Fibroblast of skin of right quadriceps (primary cell): ENCODE measurements at regions not wholly inside any gene's neighbourhood (a gene's known extent, or its start where the extent isn't known, plus 50 kb on each side); places are given as distances from the start of the nearest gene placed in this dataset.
A peak's percentile ranks its signal among the peaks of the same experiment; 100 is the strongest.

Experiments used
- DNase-seq: peaks from one replicate; pipeline ENCODE4 v3.0.0-alpha.2; 2013

DNA sequence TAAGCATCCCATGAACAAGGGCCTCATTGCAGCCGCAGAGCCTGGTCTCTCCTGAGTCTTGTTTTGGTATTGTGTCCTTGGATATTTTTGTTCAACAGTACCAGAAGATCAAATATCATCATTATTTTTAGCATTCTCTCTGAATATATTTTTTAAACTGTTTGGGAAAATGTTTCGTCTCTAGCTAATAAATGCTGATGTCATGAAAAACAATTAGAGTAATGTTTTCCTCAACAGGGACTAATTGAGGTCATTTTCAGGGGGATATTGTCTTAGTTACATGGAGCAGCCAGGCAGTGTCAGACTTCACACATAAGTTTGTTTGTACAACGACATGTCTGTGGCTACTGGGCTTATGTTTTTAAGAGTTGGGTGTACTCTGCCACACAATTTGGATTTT lies 805.3 kb upstream of the SOX9 start:
- DNase-seq, result no peak

DNA sequence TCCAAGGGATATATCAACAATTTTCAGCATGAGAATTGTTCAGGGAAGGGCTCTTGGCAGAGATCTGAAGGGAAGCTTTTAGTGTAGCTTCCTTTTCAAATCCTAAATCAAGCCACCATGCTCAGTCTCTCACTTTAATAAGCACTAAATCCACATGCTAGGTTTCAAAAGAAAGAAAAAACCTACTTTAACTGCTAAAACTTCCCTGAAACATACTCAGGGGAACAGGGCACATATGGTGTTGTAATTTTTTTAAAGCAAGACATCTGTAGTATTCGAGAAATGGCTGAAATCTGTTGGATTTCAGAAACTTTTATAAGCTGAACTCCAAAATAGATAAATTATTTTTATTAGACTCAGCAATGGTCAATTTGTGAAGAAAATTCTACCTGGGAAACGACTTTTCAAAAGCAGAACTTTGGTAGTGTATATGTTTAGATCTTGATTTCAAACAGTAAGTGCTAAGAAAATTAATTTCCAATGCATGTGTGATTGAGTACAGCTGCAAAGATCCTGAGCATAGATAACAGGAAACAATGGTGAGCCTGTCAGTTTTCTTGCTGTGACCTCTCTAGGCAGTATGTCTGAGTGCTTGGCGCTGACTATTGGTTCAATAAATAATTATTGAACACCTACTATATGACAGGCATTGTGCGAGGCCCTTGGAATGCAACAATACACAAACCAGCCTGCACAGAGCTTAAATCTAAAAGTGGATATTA lies 804.5 kb upstream of the SOX9 start:
- no peak for DNase-seq

DNA sequence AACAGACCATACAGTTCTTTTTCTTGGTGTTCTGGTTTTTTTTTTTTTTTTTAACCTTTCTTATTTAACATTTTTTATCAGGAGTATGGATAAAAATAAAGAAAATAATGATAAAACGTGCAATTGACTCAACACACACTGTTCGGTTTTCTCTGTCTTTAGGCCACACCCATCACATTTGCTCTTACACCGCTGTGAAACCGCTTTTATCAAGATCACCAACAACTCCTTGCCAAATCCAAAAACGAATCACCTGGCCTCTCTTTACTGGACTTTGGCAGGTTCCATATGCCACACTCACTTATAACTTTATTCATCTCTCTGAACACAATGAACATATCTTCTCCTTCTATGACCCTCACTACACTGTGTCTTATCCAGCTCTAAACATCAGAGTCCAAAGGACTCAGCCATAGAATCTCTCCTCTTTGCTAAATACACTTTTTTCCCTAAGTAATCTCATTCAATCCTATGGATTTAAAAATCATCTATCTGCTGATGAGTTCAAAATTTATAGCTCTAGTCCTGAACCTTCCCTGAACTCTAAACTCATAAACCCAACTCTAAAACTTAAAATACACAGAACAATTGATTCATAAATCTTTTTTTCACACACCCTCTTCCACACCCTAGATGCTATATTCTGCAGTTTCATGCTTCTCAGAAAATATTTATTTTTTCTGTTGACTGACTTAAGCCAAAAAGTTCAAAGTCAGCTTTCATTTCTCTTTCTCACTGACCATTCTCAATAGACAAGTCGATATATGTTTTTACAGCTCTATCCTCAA lies 800.6 kb upstream of the SOX9 start:
- no peak for DNase-seq

DNA sequence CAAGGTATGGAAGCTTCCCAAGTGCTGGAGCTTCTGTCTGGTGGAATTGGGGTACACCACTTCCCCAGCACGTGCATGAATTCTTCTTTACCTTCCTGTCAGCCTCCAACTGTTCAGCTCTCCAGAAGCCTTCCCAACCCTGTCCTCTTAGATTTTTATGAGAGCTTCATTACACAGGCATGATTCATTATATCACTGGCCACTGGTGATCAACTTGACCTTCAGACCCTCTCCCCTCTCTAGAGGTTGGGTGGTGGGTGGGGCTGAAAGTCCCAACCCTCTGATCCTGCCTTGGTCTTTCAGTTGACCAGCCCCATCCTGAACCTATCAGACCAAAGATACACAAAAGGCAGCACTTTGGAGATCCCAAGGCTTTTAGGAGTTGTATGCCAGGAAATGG lies 795.7 kb upstream of the SOX9 start:
- DNase-seq, result no peak

- no peak for DNase-seq
These were observed 794.9 kb upstream of the SOX9 start for GRCh38 chr17:71325886-71326285.

GRCh38 chr17:71327376-71328059 lies 793.3 kb upstream of the SOX9 start:
- peak; percentile 19 for DNase-seq

DNA sequence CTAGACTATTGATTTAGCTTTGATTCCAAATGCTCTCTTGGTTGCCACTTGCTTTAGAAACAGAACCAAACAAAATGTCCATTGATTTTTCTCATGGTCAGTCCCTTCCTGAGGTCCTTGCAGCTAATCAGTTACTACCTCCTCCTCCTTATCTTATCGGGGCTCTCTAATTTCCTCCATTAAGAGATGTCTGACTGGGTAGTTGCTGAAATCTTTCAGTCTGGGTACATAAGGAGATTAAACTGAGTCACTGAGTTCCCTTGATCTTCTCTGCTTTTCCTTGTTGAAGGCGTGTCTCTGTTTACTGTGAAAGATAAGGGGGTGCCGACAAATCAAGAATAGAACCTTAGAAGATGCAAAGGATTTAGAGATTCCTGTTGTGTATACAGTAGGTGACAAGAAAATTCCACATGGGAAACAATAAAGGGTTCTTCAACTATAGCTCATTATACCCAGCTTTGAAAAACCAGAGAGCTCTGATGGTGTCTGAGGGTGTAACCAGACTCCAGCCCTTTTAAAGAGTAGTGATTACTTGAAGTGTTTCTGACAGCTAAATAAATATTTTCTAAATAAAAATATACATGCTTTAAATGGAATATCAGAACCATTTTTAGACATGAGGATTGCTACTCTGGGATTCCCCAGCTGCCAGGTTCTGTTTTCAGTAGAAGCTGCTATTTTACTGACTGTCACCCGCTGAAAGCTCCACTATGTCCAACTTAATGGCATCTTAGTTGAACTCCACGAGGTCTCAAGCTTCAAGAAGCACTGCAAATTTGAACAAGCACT lies 791.3 kb upstream of the SOX9 start:
- no peak for DNase-seq

GRCh38 chr17:71330099-71330375 lies 790.8 kb upstream of the SOX9 start:
- no peak for DNase-seq

GRCh38 chr17:71331754-71332325 lies 789.0 kb upstream of the SOX9 start:
- DNase-seq, result no peak

DNA sequence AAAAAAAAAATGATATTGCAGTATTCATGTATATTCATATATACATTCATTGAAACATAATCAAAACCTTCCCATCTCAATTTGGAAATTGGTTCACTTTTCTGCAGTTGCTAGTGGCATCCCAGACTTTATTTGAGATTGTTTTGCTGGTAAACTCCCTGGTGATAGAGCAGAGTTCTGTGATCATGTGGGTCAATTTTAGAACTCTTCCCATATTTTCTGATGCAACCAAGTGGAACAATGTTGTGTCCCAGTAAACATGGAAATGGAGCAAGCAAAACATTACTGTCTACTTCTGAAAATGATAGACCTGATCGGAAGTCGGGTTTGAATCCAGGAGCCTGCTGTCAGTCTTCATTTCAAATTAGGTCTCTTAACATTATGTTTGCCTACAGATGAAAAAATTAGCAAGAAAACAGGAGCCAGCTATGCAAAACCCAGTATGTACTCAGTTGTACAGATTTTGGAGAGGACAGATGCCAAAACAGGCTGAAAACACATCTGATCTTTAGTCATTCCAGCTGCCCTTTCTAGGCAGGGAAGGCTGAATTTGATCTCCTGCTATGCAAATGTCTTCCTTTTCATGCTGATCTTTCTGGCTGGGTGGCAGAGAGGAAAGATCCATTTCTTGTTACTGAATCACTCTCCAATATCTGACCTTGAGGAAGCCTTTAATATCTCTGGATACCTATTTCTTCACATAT lies 786.6 kb upstream of the SOX9 start:
- DNase-seq, result no peak

DNA sequence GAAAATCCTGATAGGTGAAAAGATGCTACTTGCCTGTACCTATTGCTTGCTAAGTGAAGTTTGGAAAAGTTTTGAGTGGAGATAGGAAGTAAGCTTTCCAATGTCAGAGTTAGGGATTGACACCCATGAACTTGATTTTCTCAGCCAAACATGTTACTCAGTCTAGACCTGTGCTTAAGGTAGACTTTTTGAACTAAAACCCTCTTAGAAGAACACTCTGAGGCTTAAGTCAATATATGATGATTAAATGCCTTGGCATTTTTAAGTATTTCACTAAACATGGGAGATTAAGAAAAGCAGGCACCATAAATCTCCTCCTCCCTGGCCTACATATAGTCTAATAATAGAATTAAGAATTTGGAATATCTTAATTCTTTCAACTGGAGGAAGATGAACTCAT lies 785.6 kb upstream of the SOX9 start:
- peak; percentile 6 for DNase-seq

- DNase-seq, result peak; percentile 8
These were observed 782.9 kb upstream of the SOX9 start for GRCh38 chr17:71337938-71338337.

DNA sequence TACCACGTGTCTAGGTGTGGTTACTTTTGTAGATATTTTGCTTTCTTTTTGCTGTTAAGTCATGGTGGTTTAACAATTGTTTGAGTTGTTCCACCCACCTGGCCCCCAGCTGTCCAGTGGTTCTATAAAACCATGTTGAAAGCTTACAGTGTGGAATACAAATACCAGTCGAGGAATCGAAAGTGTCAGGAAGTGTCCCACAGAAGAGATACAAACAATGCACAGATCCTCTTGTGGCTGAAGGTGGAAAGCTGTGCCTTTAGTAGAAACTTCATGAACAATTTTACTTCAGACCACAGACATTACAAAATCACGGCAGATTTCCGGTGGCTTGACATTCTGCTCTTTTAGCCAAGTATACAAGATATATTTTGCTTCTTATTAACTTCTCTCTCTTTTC lies 782.4 kb upstream of the SOX9 start:
- peak; percentile 53 for DNase-seq

GRCh38 chr17:71339206-71339605 lies 781.6 kb upstream of the SOX9 start:
- no peak for DNase-seq

GRCh38 chr17:71342737-71343136 lies 778.1 kb upstream of the SOX9 start:
- peak; percentile 48 for DNase-seq

GRCh38 chr17:71349908-71350600 lies 770.8 kb upstream of the SOX9 start:
- peak; percentile 16 for DNase-seq

- DNase-seq, result no peak
These were observed 760.5 kb upstream of the SOX9 start for GRCh38 chr17:71360301-71360700.

DNA sequence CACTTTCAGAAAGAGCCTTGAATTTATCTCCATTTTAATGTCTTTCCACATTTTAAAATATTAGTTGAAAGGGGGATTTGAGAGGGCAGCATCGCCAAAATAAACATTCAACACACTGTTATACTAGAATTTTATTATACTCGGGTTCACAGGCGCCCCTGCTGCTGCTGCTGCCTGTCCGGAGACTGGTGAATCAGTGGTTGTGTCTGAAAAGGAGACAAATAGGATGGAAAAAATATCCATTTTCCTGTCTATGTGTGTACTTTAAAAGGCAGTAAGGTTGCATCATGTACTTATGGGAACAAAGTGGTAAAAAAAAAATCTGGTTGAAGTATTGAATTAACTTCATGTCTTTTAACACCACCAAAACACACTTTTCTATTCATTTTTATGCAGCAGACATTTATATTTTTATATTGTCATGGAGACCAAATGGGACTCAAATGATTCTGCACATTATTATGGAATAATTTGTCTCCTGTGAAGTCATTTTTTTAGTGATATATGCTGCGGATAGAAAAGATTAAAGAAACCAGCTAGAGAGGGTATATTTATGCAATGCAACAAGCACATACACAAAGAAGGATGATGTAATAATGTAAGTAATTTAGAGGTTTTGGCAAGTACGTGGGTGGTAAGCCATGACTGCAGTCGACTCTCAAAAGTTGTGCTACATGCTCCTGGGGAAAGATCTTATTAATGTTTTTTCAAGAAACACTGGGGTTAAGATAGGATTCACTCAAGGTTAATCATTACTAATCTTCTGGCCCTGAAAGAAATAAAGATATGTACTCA lies 759.0 kb upstream of the SOX9 start:
- DNase-seq, result peak; percentile 53

GRCh38 chr17:71363661-71364060 lies 757.2 kb upstream of the SOX9 start:
- DNase-seq, result no peak

DNA sequence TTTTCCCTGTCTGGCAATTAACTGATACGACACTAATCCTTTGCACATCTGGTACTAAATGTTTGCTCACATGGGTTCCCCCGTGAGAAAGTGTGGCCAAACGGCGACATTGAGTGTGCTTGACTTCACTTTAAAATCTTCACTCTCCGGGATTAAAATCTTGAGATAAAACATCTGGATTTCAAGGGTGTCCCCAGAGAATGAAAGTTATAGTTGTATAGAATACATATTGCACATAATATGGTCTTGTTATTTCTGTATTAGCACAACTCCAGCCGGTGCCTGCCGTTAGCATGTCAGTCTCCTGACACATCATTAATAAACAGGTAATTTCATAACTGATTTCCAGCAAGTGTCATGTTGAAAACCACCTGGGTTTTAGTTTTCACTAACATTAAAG lies 749.0 kb upstream of the SOX9 start:
- DNase-seq, result no peak

GRCh38 chr17:71375948-71376347 lies 744.9 kb upstream of the SOX9 start:
- no peak for DNase-seq
